Stomach (tissue), 8 donors: ENCODE measurements at regions not wholly inside any gene's neighbourhood (a gene's known extent, or its start where the extent isn't known, plus 50 kb on each side); places are given as distances from the start of the nearest gene placed in this dataset.

ENCODE experiments used
- DNase-seq, 2 donors: peaks; one replicate each; pipeline versions ENCODE4 v3.0.0 to v3.0.0-alpha.2; 2013 to 2019
- H3K27ac ChIP-seq, 5 donors: fragments of 200-600 bp in 4 of 5; sonication (generic) in 4 of 5; one replicate each; pipeline ENCODE4 v1.5.1; 2013 to 2019; ENCODE audit warnings: mild to moderate bottlenecking in 1 of 5, moderate library complexity in 1 of 5
- H3K27me3 ChIP-seq, 3 donors: fragments of 200-600 bp; sonication (generic); one replicate each; pipeline ENCODE4 v1.5.1; 2017 to 2019; ENCODE audit warnings: mixed run types in 1 of 3
- H3K36me3 ChIP-seq, 4 donors: fragments of 200-600 bp; sonication (generic); 1 replicate in 3 of 4; 2 replicates in 1 of 4; pipeline ENCODE4 v1.5.1; 2016 to 2019
- H3K4me1 ChIP-seq, 4 donors: fragments of 200-600 bp; sonication (generic); one replicate each; pipeline ENCODE4 v1.5.1; 2016 to 2019
- H3K4me3 ChIP-seq, 4 donors: fragments of 200-600 bp; sonication (generic) in 3 of 4; one replicate each; pipeline ENCODE4 v1.5.1; 2016 to 2019; ENCODE audit warnings: mild to moderate bottlenecking in 1 of 4
- H3K9me3 ChIP-seq, 4 donors: fragments of 200-600 bp; sonication (generic); one replicate each; pipeline ENCODE4 v1.5.1; 2016 to 2019
- EP300 ChIP-seq: sonication (generic); formaldehyde crosslinking; IDR thresholded peaks from one replicate; pipeline ENCODE4 v1.6.1; 2017; ENCODE audit warnings: antibody characterized with exemption
- POLR2A ChIP-seq, 4 donors: fragments of 450-650 bp; IDR thresholded peaks; one replicate each; pipeline ENCODE4 v1.6.1; 2016; ENCODE audit warnings: antibody characterized with exemption in 4 of 4, control low read depth in 2 of 4, mild to moderate bottlenecking in 1 of 4, moderate library complexity in 1 of 4
- POLR2AphosphoS5 ChIP-seq, 3 donors: sonication (generic); formaldehyde crosslinking; IDR thresholded peaks; one replicate each; pipeline ENCODE4 v1.6.1; 2016; ENCODE audit warnings: antibody characterized with exemption in 3 of 3
- WGBS, 5 donors: extraction: QIAGEN DNeasy Blood & Tissue Kit in 3 of 5; methylation state at CpG; one replicate each; pipeline versions ENCODE4 v1.1.5 to v1.1.7; 2013 to 2018; 5-methylcytosine and 5-hydroxymethylcytosine counted together
- intact Hi-C: fragments of 100-400 bp; cut with DNase I; formaldehyde crosslinking; loops from one replicate; pipeline ENCODE4 v1.15.1; 2023; ENCODE audit warnings: low total_unique reads
- TF ChIP-seq, protein P1 (sequence below), 7 experiments: fragments of 450-650 bp in 4 of 7; fragments of 200-600 bp in 3 of 7; sonication (generic) in 3 of 7; IDR thresholded peaks; one replicate each; pipeline ENCODE4 v1.5.1; 2016 to 2019; ENCODE audit warnings: antibody characterized with exemption in 7 of 7, control low read depth in 2 of 7, mild to moderate bottlenecking in 1 of 7
- donor health status: healthy with polysubstance abuse.
- donor health status: Bipolar disorder and iron deficiency.
- donor health status: healthy.

DNA sequence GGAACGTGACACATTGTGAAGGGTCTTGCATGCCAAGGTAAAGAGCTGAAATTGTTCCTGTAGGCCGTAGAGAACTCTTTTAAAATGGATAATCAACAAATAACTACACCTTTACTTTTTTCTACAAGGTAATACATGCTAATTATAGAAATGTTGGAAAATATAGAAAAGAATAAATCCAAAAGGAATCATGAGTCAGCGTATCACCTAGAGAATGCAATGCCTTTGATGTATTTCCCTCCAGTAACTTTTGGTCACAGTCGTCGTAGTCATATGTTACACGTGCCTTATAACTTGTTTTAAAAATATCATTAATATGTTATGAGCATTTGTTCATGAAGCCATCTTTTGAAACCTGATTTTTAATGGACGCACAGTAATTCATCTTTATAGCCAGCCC, 100.6 kb downstream of the LIPG start:
- 81 to 95% (median 86%) methylated on average over 7 of the region's 7 CpGs for WGBS, 5 donors
- H3K36me3 ChIP-seq = no peaks in the 10 kb centered on the region
- H3K4me1 ChIP-seq = peaks cover 0 to 11% (median 3%) of the 10 kb centered on the region in 4 donors
- no peak overlapping the region for H3K27ac ChIP-seq
- no peak for DNase-seq
- peaks cover 0 to 7% (median 0%) of the 10 kb centered on the region in 3 donors for H3K27me3 ChIP-seq
- intact Hi-C loops = no loop called here
- TF ChIP-seq EP300 (no peak), POLR2AphosphoS5 (IDR thresholded peaks at IDR 0.05) (no peak), POLR2A (IDR thresholded peaks at IDR 0.05) (no peak)
- TF ChIP-seq, protein P1, sequence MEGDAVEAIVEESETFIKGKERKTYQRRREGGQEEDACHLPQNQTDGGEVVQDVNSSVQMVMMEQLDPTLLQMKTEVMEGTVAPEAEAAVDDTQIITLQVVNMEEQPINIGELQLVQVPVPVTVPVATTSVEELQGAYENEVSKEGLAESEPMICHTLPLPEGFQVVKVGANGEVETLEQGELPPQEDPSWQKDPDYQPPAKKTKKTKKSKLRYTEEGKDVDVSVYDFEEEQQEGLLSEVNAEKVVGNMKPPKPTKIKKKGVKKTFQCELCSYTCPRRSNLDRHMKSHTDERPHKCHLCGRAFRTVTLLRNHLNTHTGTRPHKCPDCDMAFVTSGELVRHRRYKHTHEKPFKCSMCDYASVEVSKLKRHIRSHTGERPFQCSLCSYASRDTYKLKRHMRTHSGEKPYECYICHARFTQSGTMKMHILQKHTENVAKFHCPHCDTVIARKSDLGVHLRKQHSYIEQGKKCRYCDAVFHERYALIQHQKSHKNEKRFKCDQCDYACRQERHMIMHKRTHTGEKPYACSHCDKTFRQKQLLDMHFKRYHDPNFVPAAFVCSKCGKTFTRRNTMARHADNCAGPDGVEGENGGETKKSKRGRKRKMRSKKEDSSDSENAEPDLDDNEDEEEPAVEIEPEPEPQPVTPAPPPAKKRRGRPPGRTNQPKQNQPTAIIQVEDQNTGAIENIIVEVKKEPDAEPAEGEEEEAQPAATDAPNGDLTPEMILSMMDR (IDR thresholded peaks at IDR 0.05) = no peak
- H3K4me3 ChIP-seq = no peak overlapping the region
- no peaks in the 10 kb centered on the region for H3K9me3 ChIP-seq

DNA sequence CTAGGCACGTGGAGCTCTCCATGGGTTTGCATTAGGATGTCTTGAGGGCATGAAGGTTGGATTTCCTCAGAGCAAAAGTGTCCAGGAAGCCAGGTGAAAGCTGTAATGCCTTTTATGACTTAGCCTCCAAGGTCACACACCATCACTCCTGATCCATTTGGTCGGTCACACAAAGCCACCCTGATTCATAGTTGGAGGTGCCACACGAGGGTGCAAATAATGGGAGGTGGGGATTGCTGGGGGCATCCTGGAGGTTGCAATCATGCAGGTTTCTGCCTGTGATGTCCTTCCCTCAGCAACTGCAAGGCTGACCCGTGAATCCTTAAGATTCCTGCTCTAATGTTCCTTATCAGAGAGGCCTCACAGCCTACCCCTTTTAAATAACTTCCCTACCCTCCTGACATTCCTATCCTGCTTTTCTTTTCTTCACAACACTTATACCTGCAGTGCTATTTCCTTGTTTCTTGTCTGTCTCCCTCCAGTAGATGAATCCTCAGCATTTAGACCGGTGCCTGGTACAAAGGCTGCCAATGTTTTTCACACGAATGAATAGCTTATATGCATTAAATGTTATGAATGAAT, 97.1 kb downstream of the LIPG start:
- TF ChIP-seq, protein P1 (IDR thresholded peaks at IDR 0.05) = no peak
- no peak for TF ChIP-seq POLR2AphosphoS5 (IDR thresholded peaks at IDR 0.05)
- no peak for TF ChIP-seq POLR2A (IDR thresholded peaks at IDR 0.05)
- TF ChIP-seq EP300 = no peak
- intact Hi-C loops = no loop called here
- Histone ChIP-seq H3K27ac (no peak overlapping the region), H3K36me3 (no peaks in the 10 kb centered on the region), H3K4me1 (peaks cover 0 to 5% (median under 1%) of the 10 kb centered on the region in 4 donors), H3K9me3 (no peaks in the 10 kb centered on the region), H3K27me3 (no peaks in the 10 kb centered on the region), H3K4me3 (no peak overlapping the region)
- WGBS, 5 donors = 47 to 67% (median 58%) methylated on average over 6 of the region's 6 CpGs
- no peak for DNase-seq

DNA sequence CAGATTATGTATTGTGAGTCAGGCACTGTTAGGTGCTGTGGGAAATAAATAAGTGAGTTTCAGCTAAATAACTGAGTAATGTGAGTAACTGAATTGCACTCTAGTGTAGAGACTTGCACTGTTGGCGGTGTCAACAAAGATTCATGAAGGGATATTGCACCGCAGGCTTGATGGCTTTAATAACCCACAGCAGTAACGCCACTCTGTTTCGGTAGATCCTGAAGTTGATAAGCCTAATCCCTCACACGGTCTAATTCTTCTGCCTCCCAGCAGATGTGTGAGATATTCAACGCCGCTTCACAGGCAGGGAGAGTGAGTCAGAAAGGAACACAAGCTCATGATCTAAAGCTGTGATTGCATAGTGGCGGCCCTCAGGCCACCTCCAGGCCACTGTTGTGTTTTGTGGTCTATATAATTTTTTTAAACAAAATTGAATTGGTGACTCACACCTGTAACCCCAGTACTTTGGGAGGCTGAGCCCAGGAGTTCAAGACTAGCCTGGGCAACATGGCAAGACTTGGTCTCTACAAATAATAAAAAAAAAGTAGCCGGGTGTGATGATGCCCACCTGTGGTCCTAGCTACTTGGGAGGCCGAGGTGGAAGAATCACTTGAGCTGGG, 94.3 kb downstream of the LIPG start:
- Histone ChIP-seq H3K9me3 (no peaks in the 10 kb centered on the region), H3K4me1 (peaks cover 0 to 10% (median 5%) of the 10 kb centered on the region in 4 donors), H3K27ac (no peak overlapping the region), H3K27me3 (no peaks in the 10 kb centered on the region), H3K36me3 (no peaks in the 10 kb centered on the region), H3K4me3 (no peak overlapping the region)
- 67 to 73% (median 69%) methylated on average over 10 of the region's 10 CpGs for WGBS, 5 donors
- DNase-seq = no peak
- intact Hi-C loops = no loop called here
- no peak for TF ChIP-seq POLR2AphosphoS5 (IDR thresholded peaks at IDR 0.05)
- TF ChIP-seq, protein P1 (IDR thresholded peaks at IDR 0.05) = no peak
- no peak for TF ChIP-seq EP300
- no peak for TF ChIP-seq POLR2A (IDR thresholded peaks at IDR 0.05)

DNA sequence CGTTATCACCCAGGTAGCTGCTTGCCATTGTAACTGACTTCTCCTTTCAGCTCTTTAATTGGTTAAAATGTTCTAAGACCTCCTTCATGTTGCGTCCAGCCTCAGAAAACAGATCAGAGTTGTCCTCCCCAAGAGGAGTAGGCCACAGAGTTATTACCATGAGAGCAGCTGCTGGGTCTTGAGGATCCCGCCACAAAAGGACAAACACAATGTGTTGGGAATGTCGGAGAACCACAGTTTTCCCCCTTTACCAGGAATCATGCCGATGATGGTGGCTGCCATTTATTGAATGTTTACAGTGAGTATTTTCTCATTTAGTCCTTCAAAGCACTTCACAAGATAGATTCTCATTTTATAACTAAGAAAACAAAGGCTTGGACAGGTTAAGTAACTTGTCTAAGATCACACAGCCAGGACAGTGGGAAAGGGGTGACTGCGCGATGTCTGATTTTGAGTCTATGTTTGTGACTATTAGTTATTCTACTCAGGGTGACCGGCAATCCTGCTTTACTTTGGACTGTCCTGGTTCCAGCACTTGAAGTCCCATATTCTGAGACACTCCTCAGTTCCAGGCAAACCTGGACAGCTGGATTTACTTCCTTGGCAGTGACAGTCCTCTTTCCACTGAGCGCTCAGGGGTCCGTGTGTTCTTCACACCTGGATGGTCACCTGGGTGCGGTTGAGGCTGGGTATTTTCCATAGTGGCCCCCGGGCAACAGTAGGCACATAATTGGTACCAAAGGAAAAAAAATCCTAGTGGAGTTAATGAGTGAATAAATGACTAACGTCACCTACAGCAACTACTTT, 93.6 kb downstream of the LIPG start:
- whole genome bisulfite sequencing, 5 donors = 88 to 92% (median 91%) methylated on average over 13 of the region's 13 CpGs
- DNase-seq = no peak
- H3K36me3 ChIP-seq = no peaks in the 10 kb centered on the region
- H3K27me3 ChIP-seq = no peaks in the 10 kb centered on the region
- intact Hi-C loops = no loop called here
- no peak overlapping the region for H3K4me3 ChIP-seq
- no peaks in the 10 kb centered on the region for H3K9me3 ChIP-seq
- H3K4me1 ChIP-seq = peaks cover 0 to 10% (median 5%) of the 10 kb centered on the region in 4 donors
- no peak overlapping the region for H3K27ac ChIP-seq
- TF ChIP-seq EP300 (no peak), POLR2A (IDR thresholded peaks at IDR 0.05) (no peak), POLR2AphosphoS5 (IDR thresholded peaks at IDR 0.05) (no peak)
- TF ChIP-seq, protein P1 (IDR thresholded peaks at IDR 0.05) = no peak
